HG02623 (cell line): ENCODE measurements at regions not wholly inside any gene's neighbourhood (a gene's known extent, or its start where the extent isn't known, plus 50 kb on each side); places are given as distances from the start of the nearest gene placed in this dataset.
A peak's percentile ranks its signal among the peaks of the same experiment; 100 is the strongest.

ENCODE experiments used
- ATAC-seq: cut with Tn5 transposase; IDR thresholded peaks from one replicate; pipeline ENCODE4 v1.9.1; 2021; ENCODE audit warnings: moderate library complexity; ENCODE audit not compliant: unreplicated experiment

GRCh38 chr6:96460052-96460700 is 61.4 kb upstream of the UFL1 start:
- no peak for ATAC-seq

GRCh38 chr6:96465321-96465903 is 56.2 kb upstream of the UFL1 start:
- peak; percentile 22 for ATAC-seq

GRCh38 chr6:96466147-96466863 is 55.3 kb upstream of the UFL1 start:
- ATAC-seq, result peak; percentile 47

- ATAC-seq, result no peak
Observed at GRCh38 chr6:96467814-96468213, 53.8 kb upstream of the UFL1 start.

GRCh38 chr6:96468281-96468680 is 53.3 kb upstream of the UFL1 start:
- no peak for ATAC-seq

GRCh38 chr6:96468681-96469224 is 52.9 kb upstream of the UFL1 start:
- no peak for ATAC-seq

- ATAC-seq, result no peak
Observed at GRCh38 chr6:96469312-96469711, 52.3 kb upstream of the UFL1 start.

- ATAC-seq, result no peak
Observed at GRCh38 chr6:96470296-96470695, 51.3 kb upstream of the UFL1 start.
